IMR-90 (cell line): ENCODE measurements at regions not wholly inside any gene's neighbourhood (a gene's known extent, or its start where the extent isn't known, plus 50 kb on each side); places are given as distances from the start of the nearest gene placed in this dataset.

Experiments used
- ATAC-seq: fragments of 200-7000 bp; cut with Tn5 transposase; 2 replicates; pipeline ENCODE4 v1.9.1; 2020; ENCODE audit warnings: low read depth, mild to moderate bottlenecking, moderate library complexity
- BruUV-seq: library from RNA; stranded (reverse); fragments of 400-500 nt; replicated peaks from 2 replicates; lab custom pipeline; 2021; lab: Mats Ljungman, UMichigan
- CTCF ChIA-PET: fragments of 300-600 bp; formaldehyde crosslinking; extraction: SDS; loops from one replicate; lab custom pipeline; 2021; ENCODE audit warnings: antibody characterized with exemption; lab: Yijun Ruan, JAX
- POLR2A ChIA-PET: fragments of 300-600 bp; sonication (Branson Sonifier 250); formaldehyde crosslinking; loops from one replicate; lab custom pipeline; 2022; ENCODE audit warnings: antibody characterized with exemption; ENCODE audit not compliant: unreplicated experiment; lab: Charles Lee
- DNase-seq: peaks from one replicate; pipeline ENCODE4 v3.0.0; 2013
- H2AFZ ChIP-seq: replicated peaks from 2 replicates; pipeline ENCODE3; 2013; ENCODE audit warnings: low read length, mild to moderate bottlenecking; ENCODE audit not compliant: poor library complexity
- H2AK5ac ChIP-seq: 2 replicates; pipeline ENCODE4 v1.6.1; 2013; ENCODE audit warnings: low read depth, low read length, inconsistent platforms
- H2AK9ac ChIP-seq: replicated peaks from 2 replicates; pipeline ENCODE3; 2013; ENCODE audit warnings: mild to moderate bottlenecking, low read depth, low read length, moderate library complexity; ENCODE audit not compliant: poor library complexity
- H2BK120ac ChIP-seq: 2 replicates; pipeline ENCODE4 v1.6.1; 2013; ENCODE audit warnings: low read depth, low read length, inconsistent platforms
- H2BK15ac ChIP-seq: 3 replicates; pipeline ENCODE4 v1.6.1; 2013; ENCODE audit warnings: low read depth, low read length, inconsistent platforms
- H2BK20ac ChIP-seq: 2 replicates; pipeline ENCODE4 v1.6.1; 2013; ENCODE audit warnings: low read depth, mild to moderate bottlenecking, inconsistent platforms, low read length, moderate library complexity
- H2BK5ac ChIP-seq: 2 replicates; pipeline ENCODE4 v1.6.1; 2013; ENCODE audit warnings: mild to moderate bottlenecking, low read depth, low read length, inconsistent platforms; ENCODE audit not compliant: poor library complexity, severe bottlenecking
- H3K14ac ChIP-seq: replicated peaks from 2 replicates; pipeline ENCODE4 v1.6.1; 2013; ENCODE audit warnings: low read depth, low read length, inconsistent platforms
- H3K18ac ChIP-seq: 2 replicates; pipeline ENCODE4 v1.6.1; 2013; ENCODE audit warnings: low read depth, low read length, control low read depth
- H3K23ac ChIP-seq: 2 replicates; pipeline ENCODE4 v1.6.1; 2013; ENCODE audit warnings: low read depth, low read length, inconsistent platforms
- H3K27ac ChIP-seq: 2 replicates; pipeline ENCODE4 v1.5.1; 2013; ENCODE audit warnings: mild to moderate bottlenecking, control low read depth, low read length; ENCODE audit not compliant: insufficient read depth
- H3K27me3 ChIP-seq: 2 replicates; pipeline ENCODE4 v1.6.1; 2013; ENCODE audit warnings: low read length; ENCODE audit not compliant: control insufficient read depth, insufficient read depth
- H3K36me3 ChIP-seq: 2 replicates; pipeline ENCODE4 v1.6.1; 2013; ENCODE audit warnings: low read length, mixed read lengths; ENCODE audit not compliant: control insufficient read depth, insufficient read depth
- H3K4ac ChIP-seq: 2 replicates; pipeline ENCODE4 v1.6.1; 2013; ENCODE audit warnings: low read depth, low read length, inconsistent platforms
- H3K4me1 ChIP-seq: 2 replicates; pipeline ENCODE4 v1.6.1; 2013; ENCODE audit warnings: low read length, mixed read lengths; ENCODE audit not compliant: control insufficient read depth, insufficient read depth
- H3K4me2 ChIP-seq: 2 replicates; pipeline ENCODE4 v1.6.1; 2013; ENCODE audit warnings: low read depth, mild to moderate bottlenecking, control low read depth, low read length, moderate library complexity
- H3K4me3 ChIP-seq: 2 replicates; pipeline ENCODE4 v1.5.1; 2013; ENCODE audit warnings: low read depth, mild to moderate bottlenecking, control low read depth, low read length, moderate library complexity; ENCODE audit not compliant: insufficient read depth
- H3K56ac ChIP-seq: 2 replicates; pipeline ENCODE4 v1.6.1; 2013; ENCODE audit warnings: low read length, inconsistent platforms; ENCODE audit not compliant: insufficient read depth; ENCODE audit errors: extremely low read depth
- H3K79me1 ChIP-seq, 2 experiments: 2 replicates each; pipeline ENCODE4 v1.6.1; 2013; ENCODE audit warnings: low read length in 2 of 2, inconsistent platforms in 1 of 2, low read depth in 1 of 2
- H3K9ac ChIP-seq: 2 replicates; pipeline ENCODE4 v1.6.1; 2013; ENCODE audit warnings: low read depth, low read length, control low read depth
- H3K9me1 ChIP-seq: 2 replicates; pipeline ENCODE4 v1.6.1; 2013; ENCODE audit warnings: low read length, inconsistent platforms; ENCODE audit not compliant: insufficient read depth
- H3K9me3 ChIP-seq: 2 replicates; pipeline ENCODE4 v1.6.1; 2013; ENCODE audit warnings: low read length; ENCODE audit not compliant: control insufficient read depth, insufficient read depth
- H4K20me1 ChIP-seq: 2 replicates; pipeline ENCODE4 v1.6.1; 2013; ENCODE audit warnings: low read length, inconsistent platforms; ENCODE audit not compliant: insufficient read depth
- H4K5ac ChIP-seq: 2 replicates; pipeline ENCODE4 v1.6.1; 2013; ENCODE audit warnings: mild to moderate bottlenecking, low read depth, low read length, control low read depth
- H4K8ac ChIP-seq, 2 experiments: 2 replicates each; pipeline ENCODE4 v1.6.1; 2013; ENCODE audit warnings: low read depth in 2 of 2, low read length in 2 of 2, control low read depth in 1 of 2, inconsistent platforms in 1 of 2
- H4K91ac ChIP-seq: 2 replicates; pipeline ENCODE4 v1.6.1; 2013; ENCODE audit warnings: low read depth, low read length, inconsistent platforms; ENCODE audit not compliant: insufficient read depth
- BHLHE40 ChIP-seq: fragments of 150-350 bp; IDR thresholded peaks from 2 replicates; pipeline ENCODE4 v1.6.1; 2016; ENCODE audit warnings: mild to moderate bottlenecking, low read depth, low read length
- CEBPB ChIP-seq: IDR thresholded peaks from 2 replicates; pipeline ENCODE4 v1.6.1; 2012; ENCODE audit warnings: low read depth, low read length, improper control_type of control experiment
- CHD1 ChIP-seq: IDR thresholded peaks from 2 replicates; pipeline ENCODE4 v1.6.1; 2012; ENCODE audit warnings: low read depth, low read length, improper control_type of control experiment
- CTCF ChIP-seq: conservative IDR thresholded peaks from 2 replicates; pipeline ENCODE4 v1.5.1; 2012; ENCODE audit warnings: mild to moderate bottlenecking, low read depth, low read length, improper control_type of control experiment
- FOS ChIP-seq: fragments of 150-350 bp; IDR thresholded peaks from 2 replicates; pipeline ENCODE4 v1.6.1; 2016; ENCODE audit warnings: low read depth, low read length
- MXI1 ChIP-seq: IDR thresholded peaks from 2 replicates; pipeline ENCODE4 v1.6.1; 2012; ENCODE audit warnings: low read depth, mild to moderate bottlenecking, low read length, moderate library complexity, borderline replicate concordance
- POLR2A ChIP-seq: IDR thresholded peaks from 2 replicates; pipeline ENCODE4 v1.6.1; 2012; ENCODE audit warnings: mild to moderate bottlenecking, low read depth, low read length
- RAD21 ChIP-seq: IDR thresholded peaks from 2 replicates; pipeline ENCODE4 v1.6.1; 2012; ENCODE audit warnings: low read length, improper control_type of control experiment
- RFX5 ChIP-seq: IDR thresholded peaks from 2 replicates; pipeline ENCODE4 v1.8.0; 2012; ENCODE audit warnings: low read depth, mild to moderate bottlenecking, low read length, moderate library complexity
- SMC3 ChIP-seq: fragments of 150-350 bp; IDR thresholded peaks from 2 replicates; pipeline ENCODE4 v1.6.1; 2016; ENCODE audit warnings: low read depth, mild to moderate bottlenecking, antibody characterized with exemption, low read length, moderate library complexity
- USF2 ChIP-seq: fragments of 150-350 bp; IDR thresholded peaks from 2 replicates; pipeline ENCODE4 v1.6.1; 2017; ENCODE audit warnings: mild to moderate bottlenecking, antibody characterized with exemption, low read length, low read depth
- WGBS, 2 experiments: methylation state at CpG; one replicate each; pipeline versions ENCODE4 v1.1.5 to v1.1.7; 2013; ENCODE audit warnings: missing lambda C conversion rate in 2 of 2; ENCODE audit not compliant: insufficient read length in 1 of 2; ENCODE audit errors: extremely low coverage in 2 of 2; 5-methylcytosine and 5-hydroxymethylcytosine counted together
- dilution Hi-C: fragments of 300-500 bp; cut with HindIII; formaldehyde crosslinking; loops from one replicate; pipeline ENCODE4 v1.14.3; 2018; ENCODE audit warnings: low sequenced_read_pairs; ENCODE audit not compliant: unreplicated experiment
- in situ Hi-C: fragments of 300-500 bp; cut with MboI; formaldehyde crosslinking; loops from 3 replicates; pipeline ENCODE4 v1.14.3; 2019; ENCODE audit warnings: low sequenced_read_pairs, inconsistent platforms, mixed read lengths
- intact Hi-C: fragments of 100-400 bp; cut with micrococcal nuclease; formaldehyde crosslinking; loops from 2 replicates; pipeline ENCODE4 v1.10.0; 2022

DNA sequence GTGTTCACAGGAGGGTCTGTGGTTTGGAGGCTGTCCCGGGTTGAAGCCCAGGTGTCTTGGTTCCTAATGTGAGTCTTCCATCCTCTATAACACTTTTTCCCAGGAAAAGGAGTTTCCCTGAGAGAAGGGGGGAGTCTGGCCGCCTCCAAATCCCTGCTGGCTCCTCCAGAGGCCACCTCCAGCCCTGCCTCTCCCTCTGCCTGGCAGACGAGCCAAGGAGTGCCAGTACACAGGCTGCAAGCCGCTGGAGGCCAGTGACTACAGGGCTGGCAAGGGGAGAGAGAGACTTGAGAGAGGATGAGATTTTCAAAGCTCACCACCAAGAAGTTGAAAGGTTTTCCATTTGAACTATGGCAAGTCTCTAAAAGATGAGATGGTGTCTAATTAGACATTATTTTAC lies 154.2 kb upstream of the ID2 start:
- no peak overlapping the region for H2BK5ac ChIP-seq
- ATAC-seq (no peak), DNase-seq (no peak)
- H2BK20ac ChIP-seq, result no peak overlapping the region
- no TSS peak for BruUV-seq
- no peak overlapping the region for H3K18ac ChIP-seq
- no peak overlapping the region for H3K4me3 ChIP-seq
- no peak overlapping the region for H4K8ac ChIP-seq
- no peak overlapping the region for H3K9ac ChIP-seq
- no peak overlapping the region for H4K91ac ChIP-seq
- no peaks in the 10 kb centered on the region for H4K20me1 ChIP-seq
- no peak for TF ChIP-seq SMC3
- TF ChIP-seq FOS, result no peak
- TF ChIP-seq RAD21, result no peak
- TF ChIP-seq CEBPB, result no peak
- no peak for TF ChIP-seq USF2
- TF ChIP-seq POLR2A, result no peak
- TF ChIP-seq RFX5, result no peak
- no peak for TF ChIP-seq CTCF
- TF ChIP-seq BHLHE40, result no peak
- no peak for TF ChIP-seq CHD1
- TF ChIP-seq MXI1, result no peak
- H3K36me3 ChIP-seq, result no peaks in the 10 kb centered on the region
- in situ Hi-C loops (no loop called here), dilution Hi-C loops (no loop called here), intact Hi-C loops (no loop called here)
- no peak overlapping the region for H2AFZ ChIP-seq
- H3K4me2 ChIP-seq, result no peak overlapping the region
- no peak overlapping the region for H2AK9ac ChIP-seq
- ChIA-PET CTCF (no interaction called here), POLR2A (no interaction called here)
- H3K27ac ChIP-seq, result no peak overlapping the region
- H3K9me3 ChIP-seq, result peaks cover 5% of the 10 kb centered on the region
- no peak overlapping the region for H3K56ac ChIP-seq
- H3K79me1 ChIP-seq, result no peaks in the 10 kb centered on the region
- H3K9me1 ChIP-seq, result no peaks in the 10 kb centered on the region
- no peak overlapping the region for H3K4ac ChIP-seq
- H3K23ac ChIP-seq, result no peak overlapping the region
- no peak overlapping the region for H3K14ac ChIP-seq
- H2BK15ac ChIP-seq, result no peak overlapping the region
- H3K4me1 ChIP-seq, result no peaks in the 10 kb centered on the region
- no peak overlapping the region for H2BK120ac ChIP-seq
- no peak overlapping the region for H2AK5ac ChIP-seq
- WGBS, 2 experiments, result no CpG with 5 or more reads among the region's 4 CpGs
- peaks cover 17% of the 10 kb centered on the region for H3K27me3 ChIP-seq
- H4K5ac ChIP-seq, result no peak overlapping the region
